ENCODE measurements at regions not wholly inside any gene's neighbourhood (a gene's known extent, or its start where the extent isn't known, plus 50 kb on each side); places are given as distances from the start of the nearest gene placed in this dataset.

DNA sequence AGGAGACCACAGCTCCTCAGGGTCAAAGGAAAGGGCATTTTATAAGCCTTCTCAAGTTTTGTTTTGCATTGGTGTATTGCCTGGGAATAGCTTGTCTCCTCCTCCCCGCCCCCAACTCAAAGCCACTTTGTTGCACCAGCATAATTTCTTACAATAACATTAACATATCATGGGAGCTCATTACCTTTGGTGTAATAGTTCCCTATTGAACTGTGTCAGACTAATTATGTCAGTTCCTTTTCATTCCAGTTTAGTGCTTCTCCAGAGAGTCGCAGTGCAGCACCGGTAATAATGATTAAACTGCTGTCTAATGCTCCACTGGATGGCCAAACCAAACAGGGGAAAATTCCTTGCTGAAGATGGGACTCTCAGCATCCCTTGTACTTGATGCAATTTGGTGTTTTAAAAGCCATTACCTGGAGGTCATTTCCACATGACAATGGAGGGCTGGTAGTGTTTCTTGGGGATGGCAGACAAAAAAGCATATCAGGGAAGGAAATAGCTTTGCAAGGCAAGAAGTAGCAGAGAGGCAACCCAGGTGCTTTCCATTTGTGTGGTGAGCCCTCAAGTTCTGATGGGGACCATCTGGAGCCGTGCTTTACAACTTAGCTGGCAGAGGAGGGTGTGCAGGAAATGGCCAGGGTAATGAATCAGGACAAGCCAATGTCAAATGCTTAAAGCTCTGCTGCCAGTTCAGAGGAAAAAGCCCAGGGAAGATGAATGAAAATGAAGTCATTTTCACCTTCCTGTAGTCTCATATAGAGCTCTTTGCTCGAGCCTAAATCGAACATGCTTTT, 91.5 kb upstream of the NLRP1 start:
- H3K36me3 ChIP-seq (ENCODE audit: control insufficient read depth, insufficient read depth, low read length) = no peaks in the 10 kb centered on the region
- 47% methylated on average over 5 of the region's 6 CpGs for WGBS (ENCODE audit: insufficient coverage)
- no peak overlapping the region for H3K4me3 ChIP-seq (ENCODE audit: low read length)
- intact Hi-C loops (cut with micrococcal nuclease) = no loop called here
- Mint-ChIP-seq H3K4me3 (no peak overlapping the region), H3K27me3 (ENCODE audit: low read depth in 2 of 2) (peaks cover 23 to 50% of the 10 kb centered on the region in 2 donors), H3K4me1 (no peaks in the 10 kb centered on the region), H3K36me3 (no peaks in the 10 kb centered on the region), H3K27ac (no peak overlapping the region), H3K9me3 (no peaks in the 10 kb centered on the region)
- ATAC-seq (no peak), DNase-seq (no peak)
- H3K4me1 ChIP-seq (ENCODE audit: control insufficient read depth, insufficient read depth, low read length) = no peaks in the 10 kb centered on the region
- TF ChIP-seq, protein P1, sequence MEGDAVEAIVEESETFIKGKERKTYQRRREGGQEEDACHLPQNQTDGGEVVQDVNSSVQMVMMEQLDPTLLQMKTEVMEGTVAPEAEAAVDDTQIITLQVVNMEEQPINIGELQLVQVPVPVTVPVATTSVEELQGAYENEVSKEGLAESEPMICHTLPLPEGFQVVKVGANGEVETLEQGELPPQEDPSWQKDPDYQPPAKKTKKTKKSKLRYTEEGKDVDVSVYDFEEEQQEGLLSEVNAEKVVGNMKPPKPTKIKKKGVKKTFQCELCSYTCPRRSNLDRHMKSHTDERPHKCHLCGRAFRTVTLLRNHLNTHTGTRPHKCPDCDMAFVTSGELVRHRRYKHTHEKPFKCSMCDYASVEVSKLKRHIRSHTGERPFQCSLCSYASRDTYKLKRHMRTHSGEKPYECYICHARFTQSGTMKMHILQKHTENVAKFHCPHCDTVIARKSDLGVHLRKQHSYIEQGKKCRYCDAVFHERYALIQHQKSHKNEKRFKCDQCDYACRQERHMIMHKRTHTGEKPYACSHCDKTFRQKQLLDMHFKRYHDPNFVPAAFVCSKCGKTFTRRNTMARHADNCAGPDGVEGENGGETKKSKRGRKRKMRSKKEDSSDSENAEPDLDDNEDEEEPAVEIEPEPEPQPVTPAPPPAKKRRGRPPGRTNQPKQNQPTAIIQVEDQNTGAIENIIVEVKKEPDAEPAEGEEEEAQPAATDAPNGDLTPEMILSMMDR (IDR thresholded peaks at IDR 0.05) = no peak
- peaks cover 2% of the 10 kb centered on the region for H3K27me3 ChIP-seq (ENCODE audit: control insufficient read depth, insufficient read depth, low read length)
- H3K9me3 ChIP-seq (ENCODE audit: control insufficient read depth, insufficient read depth, low read length) = no peaks in the 10 kb centered on the region
- no peak overlapping the region for H3K27ac ChIP-seq (ENCODE audit: low read length)

DNA sequence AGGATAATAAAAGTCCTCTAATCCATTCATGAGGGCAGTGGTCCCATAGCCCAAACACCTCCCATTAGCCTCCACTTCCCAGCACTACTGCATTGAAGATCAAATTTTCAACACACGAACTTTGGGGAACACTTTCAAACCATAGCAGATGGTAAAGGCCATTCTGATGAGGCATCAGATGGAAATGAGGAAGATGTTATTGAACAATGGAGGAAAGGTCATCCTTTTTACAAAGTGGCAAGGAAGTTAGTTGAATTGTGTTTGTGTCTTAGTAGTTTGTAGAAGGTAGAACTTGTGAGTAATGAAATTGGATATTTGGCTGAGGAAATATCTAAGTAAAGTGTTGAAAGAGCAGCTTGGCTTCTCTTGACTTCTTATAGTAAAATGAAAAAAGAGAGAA, 93.3 kb upstream of the NLRP1 start:
- TF ChIP-seq, protein P1 (IDR thresholded peaks at IDR 0.05) = no peak
- Histone ChIP-seq H3K36me3 (ENCODE audit: control insufficient read depth, insufficient read depth, low read length) (no peaks in the 10 kb centered on the region), H3K4me1 (ENCODE audit: control insufficient read depth, insufficient read depth, low read length) (no peaks in the 10 kb centered on the region), H3K27me3 (ENCODE audit: control insufficient read depth, insufficient read depth, low read length) (peaks cover 2% of the 10 kb centered on the region), H3K4me3 (ENCODE audit: low read length) (no peak overlapping the region), H3K9me3 (ENCODE audit: control insufficient read depth, insufficient read depth, low read length) (no peaks in the 10 kb centered on the region), H3K27ac (ENCODE audit: low read length) (no peak overlapping the region)
- Mint-ChIP-seq H3K27me3 (ENCODE audit: low read depth in 2 of 2) (peaks cover 31 to 66% of the 10 kb centered on the region in 2 donors), H3K36me3 (no peaks in the 10 kb centered on the region), H3K4me1 (no peaks in the 10 kb centered on the region), H3K27ac (no peak overlapping the region), H3K9me3 (no peaks in the 10 kb centered on the region), H3K4me3 (no peak overlapping the region)
- 83% methylated on average over 1 of the region's 1 CpG for WGBS (ENCODE audit: insufficient coverage)
- DNase-seq (no peak), ATAC-seq (no peak)
- intact Hi-C loops (cut with micrococcal nuclease) = no loop called here

DNA sequence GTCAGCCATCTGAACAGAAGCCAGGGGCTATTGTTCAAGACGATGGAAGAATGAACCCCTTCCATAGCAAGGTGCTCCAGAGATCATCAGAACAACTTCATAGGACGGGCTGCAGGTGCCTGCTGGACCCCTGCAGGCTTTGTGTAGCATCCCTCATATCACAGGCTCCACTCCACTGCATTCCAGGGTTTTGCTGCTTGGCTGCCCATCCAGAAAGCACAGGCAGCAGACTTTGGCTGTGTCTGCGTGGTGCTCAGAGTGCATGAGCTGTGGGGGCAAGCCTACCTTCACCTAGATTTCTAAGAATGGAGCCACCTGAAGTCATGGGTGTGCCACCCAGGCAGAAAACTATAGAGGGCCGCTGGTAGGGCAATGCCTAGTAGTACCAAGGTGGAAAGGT, 93.9 kb upstream of the NLRP1 start:
- Mint-ChIP-seq H3K4me1 (no peaks in the 10 kb centered on the region), H3K27me3 (ENCODE audit: low read depth in 2 of 2) (peaks cover 28 to 61% of the 10 kb centered on the region in 2 donors), H3K36me3 (no peaks in the 10 kb centered on the region), H3K27ac (no peak overlapping the region), H3K4me3 (no peak overlapping the region), H3K9me3 (no peaks in the 10 kb centered on the region)
- intact Hi-C loops (cut with micrococcal nuclease) = no loop called here
- Histone ChIP-seq H3K4me1 (ENCODE audit: control insufficient read depth, insufficient read depth, low read length) (no peaks in the 10 kb centered on the region), H3K27ac (ENCODE audit: low read length) (no peak overlapping the region), H3K27me3 (ENCODE audit: control insufficient read depth, insufficient read depth, low read length) (peaks cover 2% of the 10 kb centered on the region), H3K36me3 (ENCODE audit: control insufficient read depth, insufficient read depth, low read length) (no peaks in the 10 kb centered on the region), H3K4me3 (ENCODE audit: low read length) (no peak overlapping the region), H3K9me3 (ENCODE audit: control insufficient read depth, insufficient read depth, low read length) (no peaks in the 10 kb centered on the region)
- no peak for DNase-seq
- 69% methylated on average over 4 of the region's 4 CpGs for WGBS (ENCODE audit: insufficient coverage)
- ATAC-seq = no peak
- TF ChIP-seq, protein P1 (IDR thresholded peaks at IDR 0.05) = no peak

DNA sequence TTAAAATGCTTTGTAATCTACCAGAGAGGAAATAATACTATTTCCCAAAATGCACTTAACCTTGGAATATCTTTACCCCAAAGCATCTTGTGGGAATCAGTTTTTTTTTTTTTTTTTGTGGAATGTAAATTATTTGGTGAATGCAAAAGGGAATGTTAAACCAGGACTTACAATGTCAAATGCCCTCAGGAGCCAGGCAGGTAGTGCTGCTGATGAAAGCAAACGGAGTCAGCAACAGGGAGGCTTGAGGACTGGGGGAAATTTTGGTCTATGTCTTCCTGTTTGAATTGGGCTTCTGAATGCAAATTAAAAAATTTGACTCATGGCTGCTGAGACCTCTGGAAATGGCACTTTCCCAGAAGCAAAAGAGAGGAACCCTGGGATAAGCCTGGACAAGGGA, 96.5 kb upstream of the NLRP1 start:
- ATAC-seq (no peak), DNase-seq (no peak)
- H3K4me3 ChIP-seq (ENCODE audit: low read length) = no peak overlapping the region
- intact Hi-C loops (cut with micrococcal nuclease) = no loop called here
- H3K36me3 ChIP-seq (ENCODE audit: control insufficient read depth, insufficient read depth, low read length) = no peaks in the 10 kb centered on the region
- Mint-ChIP-seq H3K27ac (no peak overlapping the region), H3K4me1 (no peaks in the 10 kb centered on the region), H3K27me3 (ENCODE audit: low read depth in 2 of 2) (peaks cover 22 to 50% of the 10 kb centered on the region in 2 donors), H3K9me3 (no peaks in the 10 kb centered on the region), H3K4me3 (no peak overlapping the region), H3K36me3 (no peaks in the 10 kb centered on the region)
- H3K4me1 ChIP-seq (ENCODE audit: control insufficient read depth, insufficient read depth, low read length) = no peaks in the 10 kb centered on the region
- WGBS (ENCODE audit: insufficient coverage) = 70% methylated on average over 1 of the region's 1 CpG
- H3K27ac ChIP-seq (ENCODE audit: low read length) = no peak overlapping the region
- no peaks in the 10 kb centered on the region for H3K9me3 ChIP-seq (ENCODE audit: control insufficient read depth, insufficient read depth, low read length)
- TF ChIP-seq, protein P1 (IDR thresholded peaks at IDR 0.05) = no peak
- H3K27me3 ChIP-seq (ENCODE audit: control insufficient read depth, insufficient read depth, low read length) = peaks cover 2% of the 10 kb centered on the region
